ENCODE measurements at regions not wholly inside any gene's neighbourhood (a gene's known extent, or its start where the extent isn't known, plus 50 kb on each side); places are given as distances from the start of the nearest gene placed in this dataset.

- Histone ChIP-seq H3K4me2 (ENCODE audit: control insufficient read depth, extremely low read depth, insufficient read depth, low read depth, low read length) (no peak overlapping the region), H3K36me3 (ENCODE audit: control insufficient read depth in 2 of 2, extremely low read depth in 1 of 2, insufficient read depth in 2 of 2, low read length in 2 of 2) (no peaks in the 10 kb centered on the region), H3K9me3 (ENCODE audit: control insufficient read depth, low read depth, low read length) (no peaks in the 10 kb centered on the region), H3K4me1 (ENCODE audit: control insufficient read depth, extremely low read depth, insufficient read depth, low read length) (no peaks in the 10 kb centered on the region), H3K4me3 (ENCODE audit: control insufficient read depth in 2 of 3, extremely low read depth in 1 of 3, insufficient read depth in 2 of 3, low read depth in 1 of 3, low read length in 3 of 3) (no peak overlapping the region), H3K27me3 (ENCODE audit: control insufficient read depth, extremely low read depth, insufficient read depth, low read length) (no peaks in the 10 kb centered on the region), H4K20me1 (ENCODE audit: control insufficient read depth, extremely low read depth, insufficient read depth, low read length) (no peaks in the 10 kb centered on the region), H2AFZ (ENCODE audit: control insufficient read depth, low read length) (no peak overlapping the region), H3K9me1 (ENCODE audit: control insufficient read depth, extremely low read depth, insufficient read depth, low read length) (no peaks in the 10 kb centered on the region), H3K79me2 (ENCODE audit: control insufficient read depth, insufficient read depth, low read length) (no peaks in the 10 kb centered on the region), H3K9ac (ENCODE audit: control insufficient read depth, extremely low read depth, insufficient read depth, low read length) (no peak overlapping the region), H3K27ac (ENCODE audit: control insufficient read depth, insufficient read depth, low read length) (no peak overlapping the region)
- dilution Hi-C loops (cut with MboI; ENCODE audit: extremely low pct_ligation_motif_present, low sequenced_read_pairs): no loop called here
- FAIRE-seq: no peak
- TF ChIP-seq EZH2 (IDR thresholded peaks at IDR 0.05; ENCODE audit: low read length): no peak
- TF ChIP-seq CTCF (optimal IDR thresholded peaks at IDR 0.05 in 1 of 3, IDR thresholded peaks at IDR 0.05 in 1 of 3, conservative IDR thresholded peaks at IDR 0.05 in 1 of 3; ENCODE audit: extremely low read depth in 1 of 3, insufficient read depth in 2 of 3, low read length in 3 of 3): no peak
- DNase-seq (ENCODE audit: low read depth, low spot score): no peak
These were observed 110.7 kb upstream of the P2RY1 start for GRCh38 chr3:152724270-152724669.

GRCh38 chr3:152728231-152728980, 106.5 kb upstream of the P2RY1 start:
- dilution Hi-C loops (cut with MboI; ENCODE audit: extremely low pct_ligation_motif_present, low sequenced_read_pairs): no loop called here
- Histone ChIP-seq H3K27ac (ENCODE audit: control insufficient read depth, insufficient read depth, low read length) (no peak overlapping the region), H2AFZ (ENCODE audit: control insufficient read depth, low read length) (no peak overlapping the region), H3K4me1 (ENCODE audit: control insufficient read depth, extremely low read depth, insufficient read depth, low read length) (no peaks in the 10 kb centered on the region), H4K20me1 (ENCODE audit: control insufficient read depth, extremely low read depth, insufficient read depth, low read length) (no peaks in the 10 kb centered on the region), H3K9me3 (ENCODE audit: control insufficient read depth, low read depth, low read length) (no peaks in the 10 kb centered on the region), H3K79me2 (ENCODE audit: control insufficient read depth, insufficient read depth, low read length) (no peaks in the 10 kb centered on the region), H3K9ac (ENCODE audit: control insufficient read depth, extremely low read depth, insufficient read depth, low read length) (no peak overlapping the region), H3K4me3 (ENCODE audit: control insufficient read depth in 2 of 3, extremely low read depth in 1 of 3, insufficient read depth in 2 of 3, low read depth in 1 of 3, low read length in 3 of 3) (no peak overlapping the region), H3K9me1 (ENCODE audit: control insufficient read depth, extremely low read depth, insufficient read depth, low read length) (no peaks in the 10 kb centered on the region), H3K4me2 (ENCODE audit: control insufficient read depth, extremely low read depth, insufficient read depth, low read depth, low read length) (no peak overlapping the region), H3K36me3 (ENCODE audit: control insufficient read depth in 2 of 2, extremely low read depth in 1 of 2, insufficient read depth in 2 of 2, low read length in 2 of 2) (no peaks in the 10 kb centered on the region), H3K27me3 (ENCODE audit: control insufficient read depth, extremely low read depth, insufficient read depth, low read length) (no peaks in the 10 kb centered on the region)
- no peak for FAIRE-seq
- no peak for DNase-seq (ENCODE audit: low read depth, low spot score)
- TF ChIP-seq CTCF (optimal IDR thresholded peaks at IDR 0.05 in 1 of 3, IDR thresholded peaks at IDR 0.05 in 1 of 3, conservative IDR thresholded peaks at IDR 0.05 in 1 of 3; ENCODE audit: extremely low read depth in 1 of 3, insufficient read depth in 2 of 3, low read length in 3 of 3) (no peak), EZH2 (IDR thresholded peaks at IDR 0.05; ENCODE audit: low read length) (no peak)

Measured in keratinocyte (primary cell).